ENCODE measurements at regions not wholly inside any gene's neighbourhood (a gene's known extent, or its start where the extent isn't known, plus 50 kb on each side); places are given as distances from the start of the nearest gene placed in this dataset.

DNA sequence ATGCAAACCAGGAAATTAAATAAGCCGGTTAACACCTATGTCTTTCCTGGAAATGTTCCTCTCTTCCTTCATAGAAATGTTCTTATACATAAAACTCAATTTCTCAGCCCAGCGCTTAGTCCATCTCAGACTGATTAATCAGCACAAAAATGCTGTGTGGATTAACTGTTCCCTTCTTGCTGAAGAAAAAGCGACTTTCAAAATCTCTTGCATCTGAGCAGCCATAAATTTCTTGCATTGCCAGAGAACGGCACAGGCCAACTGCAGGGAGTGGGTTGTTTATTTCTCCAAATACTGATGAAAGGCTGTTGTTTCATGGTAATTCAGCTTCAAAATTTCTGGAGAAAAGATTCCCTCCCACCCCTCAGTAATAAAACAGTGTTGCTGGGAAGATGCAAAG, 517.6 kb downstream of the BTBD3 start:
- no peaks in the 10 kb centered on the region for H3K9me2 ChIP-seq (ENCODE audit: low read depth, low read length)
- no peak overlapping the region for H3K9ac ChIP-seq (ENCODE audit: low read length)
- H3K4me3 ChIP-seq (ENCODE audit: low read depth, low read length, poor library complexity, severe bottlenecking): no peak overlapping the region
- no peaks in the 10 kb centered on the region for H3K79me2 ChIP-seq (ENCODE audit: insufficient read depth, low read length)
- H3K9me3 ChIP-seq (ENCODE audit: low read length): no peaks in the 10 kb centered on the region
- H3K27ac ChIP-seq (ENCODE audit: low read depth, low read length, poor library complexity, severe bottlenecking): no peak overlapping the region
- no peaks in the 10 kb centered on the region for H3K27me3 ChIP-seq (ENCODE audit: insufficient read depth, low read length)
- no peaks in the 10 kb centered on the region for H3K36me3 ChIP-seq (ENCODE audit: insufficient read depth, low read length)
- H3K4me2 ChIP-seq (ENCODE audit: low read length): no peak overlapping the region
- no peaks in the 10 kb centered on the region for H3F3A ChIP-seq (ENCODE audit: insufficient read depth, low read length)
- no peak overlapping the region for H2AFZ ChIP-seq (ENCODE audit: low read length)
- no peaks in the 10 kb centered on the region for H3K4me1 ChIP-seq (ENCODE audit: insufficient read depth, low read length, severe bottlenecking)
- TF ChIP-seq, protein P1, sequence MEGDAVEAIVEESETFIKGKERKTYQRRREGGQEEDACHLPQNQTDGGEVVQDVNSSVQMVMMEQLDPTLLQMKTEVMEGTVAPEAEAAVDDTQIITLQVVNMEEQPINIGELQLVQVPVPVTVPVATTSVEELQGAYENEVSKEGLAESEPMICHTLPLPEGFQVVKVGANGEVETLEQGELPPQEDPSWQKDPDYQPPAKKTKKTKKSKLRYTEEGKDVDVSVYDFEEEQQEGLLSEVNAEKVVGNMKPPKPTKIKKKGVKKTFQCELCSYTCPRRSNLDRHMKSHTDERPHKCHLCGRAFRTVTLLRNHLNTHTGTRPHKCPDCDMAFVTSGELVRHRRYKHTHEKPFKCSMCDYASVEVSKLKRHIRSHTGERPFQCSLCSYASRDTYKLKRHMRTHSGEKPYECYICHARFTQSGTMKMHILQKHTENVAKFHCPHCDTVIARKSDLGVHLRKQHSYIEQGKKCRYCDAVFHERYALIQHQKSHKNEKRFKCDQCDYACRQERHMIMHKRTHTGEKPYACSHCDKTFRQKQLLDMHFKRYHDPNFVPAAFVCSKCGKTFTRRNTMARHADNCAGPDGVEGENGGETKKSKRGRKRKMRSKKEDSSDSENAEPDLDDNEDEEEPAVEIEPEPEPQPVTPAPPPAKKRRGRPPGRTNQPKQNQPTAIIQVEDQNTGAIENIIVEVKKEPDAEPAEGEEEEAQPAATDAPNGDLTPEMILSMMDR (IDR thresholded peaks at IDR 0.05; ENCODE audit: low read length): no peak
- no peak for TF ChIP-seq EZH2 (IDR thresholded peaks at IDR 0.05; ENCODE audit: borderline replicate concordance, low read length)
- H4K20me1 ChIP-seq (ENCODE audit: insufficient read depth, low read length): no peaks in the 10 kb centered on the region

DNA sequence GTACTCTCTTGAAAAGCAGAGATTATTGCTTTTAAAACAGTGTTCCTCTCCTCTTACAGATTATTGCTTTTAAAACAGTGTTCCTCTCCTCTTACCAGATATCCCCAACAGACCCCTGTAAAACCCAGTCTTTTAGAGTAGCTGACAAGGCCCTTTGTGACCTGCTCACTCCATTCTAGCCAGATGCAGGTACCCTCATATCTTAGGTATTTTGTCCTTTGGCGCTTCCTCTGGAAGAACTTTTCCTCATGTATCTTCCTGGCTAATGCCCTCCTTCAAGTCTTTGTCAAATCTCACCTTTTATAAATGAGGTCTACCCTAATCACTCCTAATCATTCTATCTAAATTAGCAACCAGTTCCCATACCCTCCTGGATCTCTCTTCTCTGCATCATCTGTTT, 536.0 kb downstream of the BTBD3 start:
- TF ChIP-seq EZH2 (IDR thresholded peaks at IDR 0.05; ENCODE audit: borderline replicate concordance, low read length): no peak
- TF ChIP-seq, protein P1 (IDR thresholded peaks at IDR 0.05; ENCODE audit: low read length): no peak
- Histone ChIP-seq H3K4me3 (ENCODE audit: low read depth, low read length, poor library complexity, severe bottlenecking) (no peak overlapping the region), H3K9me3 (ENCODE audit: low read length) (no peaks in the 10 kb centered on the region), H2AFZ (ENCODE audit: low read length) (no peak overlapping the region), H3K9ac (ENCODE audit: low read length) (no peak overlapping the region), H3K4me2 (ENCODE audit: low read length) (no peak overlapping the region), H3K27ac (ENCODE audit: low read depth, low read length, poor library complexity, severe bottlenecking) (no peak overlapping the region), H3F3A (ENCODE audit: insufficient read depth, low read length) (no peaks in the 10 kb centered on the region), H3K4me1 (ENCODE audit: insufficient read depth, low read length, severe bottlenecking) (no peaks in the 10 kb centered on the region), H3K36me3 (ENCODE audit: insufficient read depth, low read length) (no peaks in the 10 kb centered on the region), H4K20me1 (ENCODE audit: insufficient read depth, low read length) (no peaks in the 10 kb centered on the region), H3K9me2 (ENCODE audit: low read depth, low read length) (no peaks in the 10 kb centered on the region), H3K79me2 (ENCODE audit: insufficient read depth, low read length) (no peaks in the 10 kb centered on the region), H3K27me3 (ENCODE audit: insufficient read depth, low read length) (no peaks in the 10 kb centered on the region)

DNA sequence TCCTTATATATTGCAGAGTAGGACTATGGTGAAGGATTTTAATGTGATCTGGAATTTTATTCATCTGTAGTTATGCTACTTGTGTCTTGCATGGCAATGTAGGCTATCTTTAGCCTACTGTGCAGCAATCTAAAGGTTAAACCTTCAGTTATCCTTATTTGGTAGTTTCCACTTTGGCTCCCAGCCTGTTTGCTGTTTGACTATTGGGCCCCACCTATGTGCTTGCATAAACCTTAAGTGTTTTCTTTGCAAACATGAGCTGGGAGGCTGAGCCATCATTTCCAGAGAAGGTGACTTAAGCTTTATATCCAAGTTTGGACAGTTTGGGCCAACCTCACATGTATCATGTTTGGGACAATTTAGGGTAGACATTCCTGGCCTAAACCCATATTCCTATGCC, 537.5 kb downstream of the BTBD3 start:
- TF ChIP-seq EZH2 (IDR thresholded peaks at IDR 0.05; ENCODE audit: borderline replicate concordance, low read length): no peak
- TF ChIP-seq, protein P1 (IDR thresholded peaks at IDR 0.05; ENCODE audit: low read length): no peak
- no peak overlapping the region for H3K9ac ChIP-seq (ENCODE audit: low read length)
- H4K20me1 ChIP-seq (ENCODE audit: insufficient read depth, low read length): no peaks in the 10 kb centered on the region
- H2AFZ ChIP-seq (ENCODE audit: low read length): no peak overlapping the region
- H3K79me2 ChIP-seq (ENCODE audit: insufficient read depth, low read length): no peaks in the 10 kb centered on the region
- no peaks in the 10 kb centered on the region for H3K9me2 ChIP-seq (ENCODE audit: low read depth, low read length)
- H3K27ac ChIP-seq (ENCODE audit: low read depth, low read length, poor library complexity, severe bottlenecking): no peak overlapping the region
- no peaks in the 10 kb centered on the region for H3K36me3 ChIP-seq (ENCODE audit: insufficient read depth, low read length)
- no peaks in the 10 kb centered on the region for H3F3A ChIP-seq (ENCODE audit: insufficient read depth, low read length)
- H3K27me3 ChIP-seq (ENCODE audit: insufficient read depth, low read length): no peaks in the 10 kb centered on the region
- H3K4me3 ChIP-seq (ENCODE audit: low read depth, low read length, poor library complexity, severe bottlenecking): no peak overlapping the region
- H3K4me2 ChIP-seq (ENCODE audit: low read length): no peak overlapping the region
- H3K4me1 ChIP-seq (ENCODE audit: insufficient read depth, low read length, severe bottlenecking): no peaks in the 10 kb centered on the region
- no peaks in the 10 kb centered on the region for H3K9me3 ChIP-seq (ENCODE audit: low read length)
